Esophagus muscularis mucosa (tissue), 4 donors: ENCODE measurements at regions not wholly inside any gene's neighbourhood (a gene's known extent, or its start where the extent isn't known, plus 50 kb on each side); places are given as distances from the start of the nearest gene placed in this dataset.

ENCODE experiments used
- DNase-seq: peaks from one replicate; pipeline ENCODE4 v3.0.0-alpha.2; 2017; ENCODE audit errors: extremely low spot score
- H3K27ac ChIP-seq, 4 donors: fragments of 200-600 bp; sonication (generic); replicated peaks in 1 of 4; 1 replicate in 3 of 4; 2 replicates in 1 of 4; pipeline ENCODE4 v1.5.1; 2016 to 2019; ENCODE audit warnings: mild to moderate bottlenecking in 1 of 4
- H3K27me3 ChIP-seq, 4 donors: fragments of 200-600 bp; sonication (generic); one replicate each; pipeline versions ENCODE4 v1.5.1 to v1.6.0; 2016 to 2019
- H3K36me3 ChIP-seq, 4 donors: fragments of 200-600 bp; sonication (generic); one replicate each; pipeline ENCODE4 v1.5.1; 2016 to 2019
- H3K4me1 ChIP-seq, 4 donors: fragments of 200-600 bp; sonication (generic); one replicate each; pipeline ENCODE4 v1.5.1; 2016 to 2019
- H3K4me3 ChIP-seq, 4 donors: fragments of 200-600 bp; sonication (generic); 1 replicate in 2 of 4; 2 replicates in 2 of 4; pipeline ENCODE4 v1.5.1; 2016 to 2019; ENCODE audit warnings: mild to moderate bottlenecking in 4 of 4, moderate library complexity in 1 of 4
- H3K9me3 ChIP-seq, 4 donors: fragments of 200-600 bp; sonication (generic); 1 replicate in 3 of 4; 2 replicates in 1 of 4; pipeline ENCODE4 v1.5.1; 2016 to 2019
- CTCF ChIP-seq, 3 experiments: fragments of 200-600 bp in 2 of 3; fragments of 450-650 bp in 1 of 3; sonication (generic) in 2 of 3; IDR thresholded peaks; one replicate each; pipeline ENCODE4 v1.5.1; 2017 to 2019; ENCODE audit warnings: antibody characterized with exemption in 3 of 3, mild to moderate bottlenecking in 2 of 3, moderate library complexity in 1 of 3
- EP300 ChIP-seq: sonication (generic); formaldehyde crosslinking; IDR thresholded peaks from one replicate; pipeline ENCODE4 v1.6.1; 2017; ENCODE audit warnings: antibody characterized with exemption
- POLR2A ChIP-seq: fragments of 450-650 bp; IDR thresholded peaks from one replicate; pipeline ENCODE4 v1.6.1; 2017; ENCODE audit warnings: antibody characterized with exemption, moderate library complexity, mild to moderate bottlenecking, low read depth
- POLR2AphosphoS5 ChIP-seq, 2 donors: sonication (generic); formaldehyde crosslinking; IDR thresholded peaks; one replicate each; pipeline ENCODE4 v1.6.1; 2017; ENCODE audit warnings: antibody characterized with exemption in 2 of 2
- WGBS: methylation state at CpG from one replicate; pipeline ENCODE4 v1.1.5; 2018; 5-methylcytosine and 5-hydroxymethylcytosine counted together
- intact Hi-C: fragments of 100-400 bp; cut with DNase I; formaldehyde crosslinking; loops from one replicate; pipeline ENCODE4 v1.15.1; 2023

- TF ChIP-seq POLR2AphosphoS5 (IDR thresholded peaks at IDR 0.05) (no peak), CTCF (IDR thresholded peaks at IDR 0.05) (no peak), EP300 (no peak), POLR2A (no peak)
- Histone ChIP-seq H3K27ac (no peak overlapping the region), H3K36me3 (no peaks in the 10 kb centered on the region), H3K4me3 (no peak overlapping the region), H3K4me1 (no peaks in the 10 kb centered on the region), H3K27me3 (no peaks in the 10 kb centered on the region), H3K9me3 (no peaks in the 10 kb centered on the region)
- intact Hi-C loops, result no loop called here
- WGBS, result 69% methylated on average over 4 of the region's 4 CpGs
- no peak for DNase-seq
Measured at GRCh38 chr3:162193148-162194095, 696.8 kb downstream of the OTOL1 start.

- H3K4me1 ChIP-seq, result no peaks in the 10 kb centered on the region
- no peak for DNase-seq
- H3K9me3 ChIP-seq, result no peaks in the 10 kb centered on the region
- 91% methylated on average over 3 of the region's 3 CpGs for WGBS
- intact Hi-C loops, result no loop called here
- H3K27ac ChIP-seq, result no peak overlapping the region
- no peaks in the 10 kb centered on the region for H3K36me3 ChIP-seq
- TF ChIP-seq EP300, result no peak
- no peak for TF ChIP-seq CTCF (IDR thresholded peaks at IDR 0.05)
- TF ChIP-seq POLR2A, result no peak
- TF ChIP-seq POLR2AphosphoS5 (IDR thresholded peaks at IDR 0.05), result no peak
- no peak overlapping the region for H3K4me3 ChIP-seq
- H3K27me3 ChIP-seq, result no peaks in the 10 kb centered on the region
Measured at GRCh38 chr3:162195147-162195546, 698.5 kb downstream of the OTOL1 start.

GRCh38 chr3:162196964-162197363 lies 700.4 kb downstream of the OTOL1 start:
- DNase-seq, result no peak
- H3K36me3 ChIP-seq, result no peaks in the 10 kb centered on the region
- 79% methylated on average over 2 of the region's 2 CpGs for WGBS
- intact Hi-C loops, result no loop called here
- no peaks in the 10 kb centered on the region for H3K9me3 ChIP-seq
- TF ChIP-seq POLR2A, result no peak
- TF ChIP-seq CTCF (IDR thresholded peaks at IDR 0.05), result no peak
- TF ChIP-seq POLR2AphosphoS5 (IDR thresholded peaks at IDR 0.05), result no peak
- TF ChIP-seq EP300, result no peak
- no peaks in the 10 kb centered on the region for H3K27me3 ChIP-seq
- no peak overlapping the region for H3K27ac ChIP-seq
- no peaks in the 10 kb centered on the region for H3K4me1 ChIP-seq
- no peak overlapping the region for H3K4me3 ChIP-seq

- intact Hi-C loops, result no loop called here
- WGBS, result 69% methylated on average over 7 of the region's 7 CpGs
Measured at GRCh38 chr3:162200836-162201235, 704.2 kb downstream of the OTOL1 start.

More at GRCh38 chr3:162200836-162201235, 704.2 kb downstream of the OTOL1 start:
- Histone ChIP-seq H3K27me3 (no peaks in the 10 kb centered on the region), H3K27ac (no peak overlapping the region), H3K36me3 (no peaks in the 10 kb centered on the region), H3K9me3 (no peaks in the 10 kb centered on the region), H3K4me1 (no peaks in the 10 kb centered on the region), H3K4me3 (no peak overlapping the region)
- DNase-seq, result no peak
- TF ChIP-seq CTCF (IDR thresholded peaks at IDR 0.05), result no peak
- TF ChIP-seq EP300, result no peak
- no peak for TF ChIP-seq POLR2AphosphoS5 (IDR thresholded peaks at IDR 0.05)
- TF ChIP-seq POLR2A, result no peak
